Mesendoderm (in vitro differentiated cells): ENCODE measurements at regions not wholly inside any gene's neighbourhood (a gene's known extent, or its start where the extent isn't known, plus 50 kb on each side); places are given as distances from the start of the nearest gene placed in this dataset.

Source experiments
- DNase-seq: peaks from one replicate; pipeline ENCODE4 v3.0.0; 2013
- H2AK5ac ChIP-seq: 2 replicates; pipeline ENCODE4 v1.6.1; 2013; ENCODE audit warnings: low read length, inconsistent platforms
- H2BK120ac ChIP-seq: 2 replicates; pipeline ENCODE4 v1.6.1; 2013; ENCODE audit warnings: low read depth, mild to moderate bottlenecking, low read length, moderate library complexity, mixed read lengths
- H2BK15ac ChIP-seq: replicated peaks from 2 replicates; pipeline ENCODE4 v1.6.1; 2013; ENCODE audit warnings: low read depth, mild to moderate bottlenecking, moderate library complexity
- H2BK5ac ChIP-seq: 2 replicates; pipeline ENCODE4 v1.6.1; 2013; ENCODE audit warnings: low read length, inconsistent platforms
- H3K18ac ChIP-seq: 2 replicates; pipeline ENCODE4 v1.6.1; 2013; ENCODE audit warnings: mild to moderate bottlenecking, low read length, mixed read lengths
- H3K23ac ChIP-seq: one replicate; pipeline ENCODE4 v1.6.1; 2013; ENCODE audit warnings: low read length
- H3K27ac ChIP-seq: 2 replicates; pipeline ENCODE4 v1.5.1; 2013; ENCODE audit warnings: low read depth, mild to moderate bottlenecking, inconsistent platforms, low read length, moderate library complexity
- H3K27me3 ChIP-seq: 2 replicates; pipeline ENCODE4 v1.6.1; 2013; ENCODE audit warnings: low read length, control low read depth, mild to moderate bottlenecking, inconsistent platforms; ENCODE audit not compliant: insufficient read depth, poor library complexity
- H3K36me3 ChIP-seq: 2 replicates; pipeline ENCODE4 v1.6.1; 2013; ENCODE audit warnings: low read length, inconsistent platforms; ENCODE audit not compliant: control insufficient read depth, insufficient read depth
- H3K4ac ChIP-seq: one replicate; pipeline ENCODE4 v1.6.1; 2013; ENCODE audit warnings: low read depth, mild to moderate bottlenecking, low read length, moderate library complexity
- H3K4me1 ChIP-seq: 2 replicates; pipeline ENCODE4 v1.6.1; 2013; ENCODE audit warnings: low read depth, low read length, inconsistent platforms; ENCODE audit not compliant: control insufficient read depth
- H3K4me2 ChIP-seq: 2 replicates; pipeline ENCODE4 v1.6.1; 2013; ENCODE audit warnings: low read length
- H3K4me3 ChIP-seq: 2 replicates; pipeline ENCODE4 v1.5.1; 2013; ENCODE audit warnings: mild to moderate bottlenecking, low read length
- H3K56ac ChIP-seq: one replicate; pipeline ENCODE4 v1.6.1; 2013; ENCODE audit warnings: low read length
- H3K79me1 ChIP-seq: 2 replicates; pipeline ENCODE4 v1.6.1; 2013; ENCODE audit warnings: low read length, inconsistent platforms
- H3K79me2 ChIP-seq: 2 replicates; pipeline ENCODE4 v1.6.1; 2013; ENCODE audit warnings: mild to moderate bottlenecking, low read length; ENCODE audit not compliant: control insufficient read depth, insufficient read depth
- H3K9ac ChIP-seq: 2 replicates; pipeline ENCODE4 v1.6.1; 2013; ENCODE audit warnings: low read length, inconsistent platforms
- H4K5ac ChIP-seq: one replicate; pipeline ENCODE4 v1.6.1; 2013; ENCODE audit warnings: low read length
- H4K8ac ChIP-seq: one replicate; pipeline ENCODE4 v1.6.1; 2013; ENCODE audit warnings: low read depth, mild to moderate bottlenecking, control low read depth, low read length, moderate library complexity
- WGBS: extraction: QIAGEN DNeasy Blood & Tissue Kit; methylation state at CpG from one replicate; pipeline ENCODE4 v1.1.7; 2013; ENCODE audit warnings: low lambda C conversion rate, missing lambda C conversion rate; ENCODE audit not compliant: insufficient coverage; ENCODE audit errors: extremely low coverage; 5-methylcytosine and 5-hydroxymethylcytosine counted together

DNA sequence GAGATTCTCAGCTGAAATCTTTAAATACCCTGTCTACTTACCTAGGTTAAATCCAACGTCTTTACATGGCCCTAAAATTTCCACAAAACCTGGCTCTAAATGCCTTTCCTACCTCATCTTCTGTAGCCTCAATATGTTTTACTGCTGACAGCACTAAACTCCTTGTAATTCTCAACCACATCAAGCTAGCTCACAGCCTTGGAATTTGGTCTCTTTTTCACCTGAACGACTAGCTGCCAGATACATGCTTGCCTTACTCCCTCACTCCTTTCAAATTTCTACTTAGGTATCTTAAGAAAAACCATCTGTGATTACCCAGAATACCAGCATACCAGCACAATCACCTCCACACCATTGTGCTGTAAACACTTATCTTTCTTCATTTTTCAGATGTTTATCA, 635.6 kb upstream of the PCDH10 start:
- no peak overlapping the region for H3K27ac ChIP-seq
- no peaks in the 10 kb centered on the region for H3K27me3 ChIP-seq
- no peak overlapping the region for H3K4me2 ChIP-seq
- no peak overlapping the region for H4K5ac ChIP-seq
- WGBS = no CpG with 5 or more reads among the region's 2 CpGs
- H3K4ac ChIP-seq = no peak overlapping the region
- H2BK5ac ChIP-seq = no peak overlapping the region
- no peaks in the 10 kb centered on the region for H3K36me3 ChIP-seq
- no peaks in the 10 kb centered on the region for H3K79me2 ChIP-seq
- no peak overlapping the region for H3K4me3 ChIP-seq
- H2AK5ac ChIP-seq = no peak overlapping the region
- H3K79me1 ChIP-seq = no peaks in the 10 kb centered on the region
- H3K18ac ChIP-seq = no peak overlapping the region
- peaks cover 2% of the 10 kb centered on the region for H3K4me1 ChIP-seq
- no peak overlapping the region for H3K9ac ChIP-seq
- no peak overlapping the region for H2BK120ac ChIP-seq
- peak; percentile 77 for DNase-seq
- no peak overlapping the region for H2BK15ac ChIP-seq
- H3K23ac ChIP-seq = no peak overlapping the region
- H4K8ac ChIP-seq = no peak overlapping the region
- no peak overlapping the region for H3K56ac ChIP-seq

DNA sequence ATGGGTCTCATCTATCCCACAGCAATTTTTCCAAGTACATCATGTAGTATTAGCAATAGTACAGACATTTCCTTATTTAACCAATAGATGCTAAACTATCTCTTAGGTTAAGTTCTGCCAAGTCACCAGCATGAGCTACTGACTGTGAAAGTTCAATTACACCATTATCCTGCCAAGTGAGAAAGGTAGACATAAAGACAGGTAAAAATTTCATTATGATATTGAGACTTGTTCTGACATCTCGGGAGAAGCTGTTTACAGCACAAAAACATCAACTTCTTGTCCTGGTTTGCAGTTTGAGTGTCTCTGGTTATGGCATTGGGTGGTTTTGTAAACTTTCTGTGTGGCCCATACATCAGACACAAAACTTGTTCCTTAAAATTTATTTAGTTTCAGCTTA, 622.4 kb upstream of the PCDH10 start:
- Histone ChIP-seq H3K23ac (no peak overlapping the region), H3K4me2 (no peak overlapping the region), H2BK15ac (no peak overlapping the region), H3K36me3 (no peaks in the 10 kb centered on the region), H2BK120ac (no peak overlapping the region), H3K79me1 (no peaks in the 10 kb centered on the region), H3K4ac (no peak overlapping the region), H3K27me3 (no peaks in the 10 kb centered on the region), H3K27ac (no peak overlapping the region), H3K56ac (no peak overlapping the region), H2BK5ac (no peak overlapping the region), H3K9ac (no peak overlapping the region), H3K79me2 (no peaks in the 10 kb centered on the region), H4K5ac (no peak overlapping the region), H4K8ac (no peak overlapping the region), H2AK5ac (no peak overlapping the region), H3K4me1 (no peaks in the 10 kb centered on the region), H3K18ac (no peak overlapping the region), H3K4me3 (no peak overlapping the region)
- no peak for DNase-seq
- WGBS = no CpG with 5 or more reads among the region's 1 CpG

DNA sequence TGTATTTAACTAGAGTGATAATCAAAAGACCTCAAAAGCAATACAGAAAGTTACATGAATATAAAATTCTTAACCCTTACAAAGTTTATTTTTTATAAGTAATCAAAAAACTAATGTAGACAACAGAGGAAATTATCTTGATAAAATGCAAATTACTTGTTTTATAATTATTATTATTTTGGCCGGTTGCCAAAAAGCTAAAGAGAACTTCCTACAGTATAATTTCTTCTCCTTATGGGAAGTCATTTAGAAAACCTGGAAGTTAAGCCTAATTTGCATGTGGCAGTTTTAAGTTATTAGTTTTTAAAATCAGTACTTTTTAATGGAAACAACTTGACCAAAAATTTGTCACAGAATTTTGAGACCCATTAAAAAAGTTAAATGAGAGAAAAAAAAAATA, 621.3 kb upstream of the PCDH10 start:
- H4K8ac ChIP-seq = no peak overlapping the region
- no peak overlapping the region for H3K27ac ChIP-seq
- no peak overlapping the region for H2AK5ac ChIP-seq
- H2BK15ac ChIP-seq = no peak overlapping the region
- no peak overlapping the region for H2BK120ac ChIP-seq
- H3K4ac ChIP-seq = no peak overlapping the region
- H2BK5ac ChIP-seq = no peak overlapping the region
- no peak overlapping the region for H3K4me3 ChIP-seq
- no peaks in the 10 kb centered on the region for H3K27me3 ChIP-seq
- no peak overlapping the region for H3K9ac ChIP-seq
- no peak for DNase-seq
- no peak overlapping the region for H3K18ac ChIP-seq
- no peak overlapping the region for H3K56ac ChIP-seq
- no peak overlapping the region for H3K4me2 ChIP-seq
- no peak overlapping the region for H3K23ac ChIP-seq
- no peaks in the 10 kb centered on the region for H3K79me1 ChIP-seq
- no CpG with 5 or more reads among the region's 1 CpG for WGBS
- H3K79me2 ChIP-seq = no peaks in the 10 kb centered on the region
- no peaks in the 10 kb centered on the region for H3K4me1 ChIP-seq
- no peak overlapping the region for H4K5ac ChIP-seq
- no peaks in the 10 kb centered on the region for H3K36me3 ChIP-seq

DNA sequence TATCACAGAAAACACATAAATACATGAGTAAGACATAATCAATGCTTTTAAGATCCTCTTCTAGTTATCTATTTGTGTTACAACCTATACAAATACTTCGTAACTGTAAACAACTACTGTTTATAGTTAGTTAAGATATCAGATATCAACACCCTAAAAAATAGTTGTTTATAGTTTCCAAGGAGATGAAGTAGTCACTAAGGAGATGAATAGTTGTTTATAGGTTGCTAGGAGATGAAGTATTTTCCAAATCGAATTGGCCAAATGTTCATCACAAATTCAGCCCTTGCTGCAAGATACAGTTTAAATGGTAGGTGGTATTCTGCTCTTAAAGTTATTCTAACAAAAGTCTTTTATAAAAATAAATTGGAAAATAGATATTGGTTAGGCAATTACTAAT, 618.2 kb upstream of the PCDH10 start:
- Histone ChIP-seq H3K4ac (no peak overlapping the region), H3K27me3 (no peaks in the 10 kb centered on the region), H3K4me3 (no peak overlapping the region), H2AK5ac (no peak overlapping the region), H4K5ac (no peak overlapping the region), H3K79me2 (no peaks in the 10 kb centered on the region), H3K4me2 (no peak overlapping the region), H3K79me1 (no peaks in the 10 kb centered on the region), H3K4me1 (no peaks in the 10 kb centered on the region), H4K8ac (no peak overlapping the region), H2BK15ac (no peak overlapping the region), H3K36me3 (no peaks in the 10 kb centered on the region), H3K27ac (no peak overlapping the region), H3K9ac (no peak overlapping the region), H2BK5ac (no peak overlapping the region), H3K18ac (no peak overlapping the region), H3K23ac (no peak overlapping the region), H3K56ac (no peak overlapping the region), H2BK120ac (no peak overlapping the region)
- DNase-seq = peak; percentile 56
- no CpG with 5 or more reads among the region's 2 CpGs for WGBS

DNA sequence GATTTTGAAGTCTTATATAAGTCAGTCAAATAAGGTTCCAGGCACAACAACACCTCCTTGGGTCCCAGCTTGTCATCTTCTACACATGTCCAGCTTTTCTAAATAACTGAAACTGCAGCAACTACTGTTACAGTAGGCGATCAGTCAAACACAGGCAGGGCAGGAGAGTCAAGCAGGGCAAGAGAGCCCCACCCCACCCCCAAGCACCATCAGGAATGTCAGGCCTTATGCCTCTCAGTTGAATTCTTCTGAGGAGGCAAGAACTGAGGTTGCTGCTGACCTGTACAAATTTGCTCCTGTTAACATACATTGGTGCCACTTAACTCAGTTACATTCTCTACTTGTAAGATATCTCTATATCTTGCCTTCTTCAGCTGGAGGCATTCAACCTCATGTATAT, 608.8 kb upstream of the PCDH10 start:
- H3K4ac ChIP-seq = no peak overlapping the region
- peak; percentile 18 for DNase-seq

DNA sequence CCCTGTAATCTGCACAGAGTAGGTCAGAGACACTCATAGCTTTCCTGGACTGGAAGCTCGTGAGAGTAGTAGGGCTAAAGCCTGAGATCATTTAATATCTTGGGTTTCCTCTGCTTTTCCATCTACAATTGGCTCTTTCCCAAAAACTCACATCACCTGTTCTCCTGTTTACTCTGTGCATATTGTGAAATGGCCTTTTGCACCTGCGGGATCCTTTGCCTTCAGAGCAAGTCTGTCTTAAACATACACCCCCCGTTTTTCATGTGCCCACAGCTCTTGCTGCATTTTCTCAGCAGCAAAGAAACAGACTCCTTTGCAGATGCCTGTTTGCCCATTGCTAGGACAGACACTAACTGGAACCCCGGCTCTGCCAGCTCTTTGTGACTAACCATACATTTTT, 608.3 kb upstream of the PCDH10 start:
- H3K4me1 ChIP-seq = no peaks in the 10 kb centered on the region
- no peak overlapping the region for H3K4ac ChIP-seq
- H3K27ac ChIP-seq = no peak overlapping the region
- no peak overlapping the region for H4K8ac ChIP-seq
- H3K56ac ChIP-seq = no peak overlapping the region
- no peak overlapping the region for H4K5ac ChIP-seq
- H3K4me3 ChIP-seq = no peak overlapping the region
- H3K23ac ChIP-seq = no peak overlapping the region
- no peaks in the 10 kb centered on the region for H3K79me1 ChIP-seq
- DNase-seq = no peak
- H3K27me3 ChIP-seq = no peaks in the 10 kb centered on the region
- H3K36me3 ChIP-seq = no peaks in the 10 kb centered on the region
- no peak overlapping the region for H2BK5ac ChIP-seq
- H3K79me2 ChIP-seq = no peaks in the 10 kb centered on the region
- H2BK120ac ChIP-seq = no peak overlapping the region
- H3K4me2 ChIP-seq = no peak overlapping the region
- H2BK15ac ChIP-seq = no peak overlapping the region
- no peak overlapping the region for H2AK5ac ChIP-seq
- H3K18ac ChIP-seq = no peak overlapping the region
- no CpG with 5 or more reads among the region's 4 CpGs for WGBS
- H3K9ac ChIP-seq = no peak overlapping the region

More for the DNA sequence above, 608.8 kb upstream of the PCDH10 start:
- Histone ChIP-seq H2AK5ac (no peak overlapping the region), H3K27ac (no peak overlapping the region), H3K4me2 (no peak overlapping the region), H3K4me3 (no peak overlapping the region), H4K8ac (no peak overlapping the region), H4K5ac (no peak overlapping the region), H3K79me1 (no peaks in the 10 kb centered on the region), H3K4me1 (no peaks in the 10 kb centered on the region), H2BK5ac (no peak overlapping the region), H3K36me3 (no peaks in the 10 kb centered on the region), H3K56ac (no peak overlapping the region), H3K23ac (no peak overlapping the region), H3K27me3 (no peaks in the 10 kb centered on the region), H2BK120ac (no peak overlapping the region), H3K9ac (no peak overlapping the region), H3K18ac (no peak overlapping the region), H3K79me2 (no peaks in the 10 kb centered on the region), H2BK15ac (no peak overlapping the region)
- WGBS = no CpG with 5 or more reads among the region's 1 CpG
